BE2C (cell line): ENCODE measurements at regions not wholly inside any gene's neighbourhood (a gene's known extent, or its start where the extent isn't known, plus 50 kb on each side); places are given as distances from the start of the nearest gene placed in this dataset.

Source experiments
- DNase-seq: peaks from one replicate; pipeline ENCODE4 v3.0.0-alpha.2; 2020
- H3K27me3 ChIP-seq: fragments of 250-450 bp; sonication (Bioruptor Pico); 2 replicates; pipeline ENCODE4 v1.5.1; 2020; ENCODE audit warnings: mild to moderate bottlenecking
- H3K36me3 ChIP-seq: fragments of 250-450 bp; sonication (Bioruptor Pico); 2 replicates; pipeline ENCODE4 v1.5.1; 2020; ENCODE audit warnings: mild to moderate bottlenecking
- H3K4me1 ChIP-seq: fragments of 250-450 bp; sonication (Bioruptor Pico); 2 replicates; pipeline ENCODE4 v1.5.1; 2020
- H3K4me3 ChIP-seq: 2 replicates; pipeline ENCODE4 v1.5.1; 2011; ENCODE audit warnings: low read depth, low read length
- H3K9me3 ChIP-seq: fragments of 250-450 bp; sonication (Bioruptor Pico); 2 replicates; pipeline ENCODE4 v1.5.1; 2020
- TF ChIP-seq, protein P1 (sequence below): IDR thresholded peaks from 2 replicates; pipeline ENCODE4 v1.5.1; 2012; ENCODE audit warnings: mild to moderate bottlenecking, low read depth, low read length

DNA sequence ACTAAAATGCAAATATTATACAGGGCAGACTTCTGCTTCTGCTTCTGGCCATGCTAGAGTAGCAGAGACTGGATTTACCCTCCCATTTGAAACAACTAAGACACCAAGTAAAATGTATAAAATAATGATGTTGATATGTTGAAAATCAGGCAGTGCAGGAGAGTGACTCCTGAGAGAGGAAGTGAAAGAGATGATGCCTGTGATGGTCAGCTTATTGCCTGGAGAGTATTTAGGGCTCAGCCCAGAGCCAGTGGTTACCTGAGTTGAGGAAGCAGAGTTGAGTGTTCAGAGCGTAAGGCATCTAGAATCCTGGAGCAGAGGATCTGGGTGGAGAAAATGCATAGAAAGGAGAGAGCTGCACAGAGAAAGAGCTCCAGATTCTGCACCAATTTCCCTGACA lies 131.8 kb upstream of the C14orf180 start:
- H3K4me3 ChIP-seq: no peak overlapping the region
- H3K36me3 ChIP-seq: no peaks in the 10 kb centered on the region
- TF ChIP-seq, protein P1, sequence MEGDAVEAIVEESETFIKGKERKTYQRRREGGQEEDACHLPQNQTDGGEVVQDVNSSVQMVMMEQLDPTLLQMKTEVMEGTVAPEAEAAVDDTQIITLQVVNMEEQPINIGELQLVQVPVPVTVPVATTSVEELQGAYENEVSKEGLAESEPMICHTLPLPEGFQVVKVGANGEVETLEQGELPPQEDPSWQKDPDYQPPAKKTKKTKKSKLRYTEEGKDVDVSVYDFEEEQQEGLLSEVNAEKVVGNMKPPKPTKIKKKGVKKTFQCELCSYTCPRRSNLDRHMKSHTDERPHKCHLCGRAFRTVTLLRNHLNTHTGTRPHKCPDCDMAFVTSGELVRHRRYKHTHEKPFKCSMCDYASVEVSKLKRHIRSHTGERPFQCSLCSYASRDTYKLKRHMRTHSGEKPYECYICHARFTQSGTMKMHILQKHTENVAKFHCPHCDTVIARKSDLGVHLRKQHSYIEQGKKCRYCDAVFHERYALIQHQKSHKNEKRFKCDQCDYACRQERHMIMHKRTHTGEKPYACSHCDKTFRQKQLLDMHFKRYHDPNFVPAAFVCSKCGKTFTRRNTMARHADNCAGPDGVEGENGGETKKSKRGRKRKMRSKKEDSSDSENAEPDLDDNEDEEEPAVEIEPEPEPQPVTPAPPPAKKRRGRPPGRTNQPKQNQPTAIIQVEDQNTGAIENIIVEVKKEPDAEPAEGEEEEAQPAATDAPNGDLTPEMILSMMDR: no peak
- H3K9me3 ChIP-seq: no peaks in the 10 kb centered on the region
- H3K27me3 ChIP-seq: no peaks in the 10 kb centered on the region
- 0 out of 2 replicates have a peak, but pooled peaks cover 4% of the 10 kb centered on the region for H3K4me1 ChIP-seq
- no peak for DNase-seq

DNA sequence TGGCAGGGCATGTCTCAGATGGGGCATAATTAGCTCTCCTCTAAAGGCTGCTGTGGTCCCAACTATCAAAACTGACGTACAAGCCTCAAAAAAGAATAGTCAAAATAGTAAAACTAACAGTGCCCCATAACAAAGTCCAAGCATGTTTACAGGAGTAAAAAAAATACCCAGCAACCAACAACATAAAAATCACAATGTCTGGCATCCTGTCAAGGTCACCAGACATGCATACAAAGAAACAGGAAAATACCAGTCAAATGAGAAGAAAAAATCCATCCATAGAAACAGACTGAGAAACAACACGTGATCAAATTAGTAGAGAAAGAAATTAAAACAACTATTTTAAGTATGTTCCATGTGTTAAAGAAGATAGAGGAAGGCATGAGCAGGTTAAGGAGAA lies 131.2 kb upstream of the C14orf180 start:
- no peaks in the 10 kb centered on the region for H3K27me3 ChIP-seq
- TF ChIP-seq, protein P1: no peak
- DNase-seq: no peak

DNA sequence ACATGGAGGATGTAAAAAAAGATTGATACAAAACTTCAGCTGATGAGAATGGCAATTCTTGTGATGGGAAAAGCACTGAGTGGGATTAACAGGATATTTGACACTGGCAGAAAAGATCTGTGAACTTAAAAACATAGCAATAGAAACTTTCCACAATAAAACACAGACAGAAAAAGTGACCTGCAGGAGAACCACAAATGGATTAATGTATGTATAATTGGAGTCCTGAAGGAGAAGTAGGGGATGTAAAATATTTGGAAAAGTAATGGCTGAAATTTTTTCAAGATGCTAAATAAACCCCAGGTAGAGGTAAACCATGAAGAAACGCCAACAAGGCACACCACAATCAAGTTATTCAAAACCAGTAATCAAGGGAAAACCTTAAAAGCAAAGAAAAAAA lies 130.8 kb upstream of the C14orf180 start:
- TF ChIP-seq, protein P1: no peak
- Histone ChIP-seq H3K9me3 (no peaks in the 10 kb centered on the region), H3K4me1 (0 out of 2 replicates have a peak, but pooled peaks cover 2% of the 10 kb centered on the region), H3K27me3 (no peaks in the 10 kb centered on the region), H3K36me3 (no peaks in the 10 kb centered on the region), H3K4me3 (no peak overlapping the region)
- no peak for DNase-seq

More for the DNA sequence above, 131.2 kb upstream of the C14orf180 start:
- Histone ChIP-seq H3K4me3 (no peak overlapping the region), H3K9me3 (no peaks in the 10 kb centered on the region), H3K4me1 (0 out of 2 replicates have a peak, but pooled peaks cover 4% of the 10 kb centered on the region), H3K36me3 (no peaks in the 10 kb centered on the region)

DNA sequence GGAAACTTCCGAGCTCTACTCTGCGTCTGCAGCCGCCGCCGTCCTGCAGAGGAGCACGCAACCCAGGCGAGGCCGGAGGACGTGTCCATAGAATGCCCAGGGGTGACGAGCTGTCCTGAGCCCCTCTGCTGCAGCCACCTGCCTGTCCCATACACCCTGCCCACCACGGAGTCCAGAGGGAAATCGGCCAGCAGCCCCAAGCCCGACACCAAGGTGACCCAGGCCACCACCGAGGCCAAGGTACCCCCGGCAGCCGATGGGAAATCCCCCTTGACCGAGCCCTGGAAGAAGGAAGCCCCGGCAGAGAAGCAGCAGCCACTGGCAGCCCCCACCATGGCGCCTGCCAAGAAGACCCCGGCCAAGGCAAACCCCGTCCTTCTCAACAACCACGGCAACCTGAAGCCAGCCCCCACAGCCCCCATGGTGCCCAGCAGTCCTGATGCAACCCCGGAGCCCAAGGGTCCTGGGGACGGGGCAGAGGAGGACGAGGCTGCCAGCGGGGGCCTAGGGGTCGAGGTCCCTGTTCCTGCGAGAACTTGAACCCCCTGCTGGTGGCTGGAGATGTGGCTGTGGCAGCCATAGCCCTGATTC lies 128.7 kb upstream of the C14orf180 start:
- Histone ChIP-seq H3K36me3 (no peaks in the 10 kb centered on the region), H3K4me3 (no peak overlapping the region), H3K9me3 (no peaks in the 10 kb centered on the region), H3K27me3 (no peaks in the 10 kb centered on the region), H3K4me1 (no peaks in the 10 kb centered on the region)
- no peak for DNase-seq
- TF ChIP-seq, protein P1: no peak

DNA sequence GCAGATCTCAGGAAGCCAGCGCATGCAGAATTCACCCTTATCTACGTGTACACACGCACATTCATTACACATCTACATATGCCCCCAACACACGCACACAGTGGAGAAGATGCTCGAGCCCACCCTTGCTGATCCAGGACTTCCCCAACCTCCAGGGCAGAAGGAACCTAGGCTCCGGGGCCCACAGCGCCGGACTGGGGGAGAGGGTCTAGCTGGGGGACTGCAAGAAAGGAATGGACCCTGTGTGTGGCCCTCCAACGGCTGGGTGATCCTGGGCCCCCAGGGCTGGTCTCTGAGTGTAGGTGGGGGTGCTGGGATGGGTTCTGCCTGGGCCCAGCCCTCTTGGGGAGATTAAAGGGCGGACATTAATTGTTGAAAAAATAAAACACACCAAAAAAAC lies 128.1 kb upstream of the C14orf180 start:
- H3K27me3 ChIP-seq: no peaks in the 10 kb centered on the region
- DNase-seq: no peak
- H3K36me3 ChIP-seq: no peaks in the 10 kb centered on the region
- no peak overlapping the region for H3K4me3 ChIP-seq
- TF ChIP-seq, protein P1: no peak
- H3K4me1 ChIP-seq: no peaks in the 10 kb centered on the region
- no peaks in the 10 kb centered on the region; the same call in 1 of the 2 replicates for H3K9me3 ChIP-seq

DNA sequence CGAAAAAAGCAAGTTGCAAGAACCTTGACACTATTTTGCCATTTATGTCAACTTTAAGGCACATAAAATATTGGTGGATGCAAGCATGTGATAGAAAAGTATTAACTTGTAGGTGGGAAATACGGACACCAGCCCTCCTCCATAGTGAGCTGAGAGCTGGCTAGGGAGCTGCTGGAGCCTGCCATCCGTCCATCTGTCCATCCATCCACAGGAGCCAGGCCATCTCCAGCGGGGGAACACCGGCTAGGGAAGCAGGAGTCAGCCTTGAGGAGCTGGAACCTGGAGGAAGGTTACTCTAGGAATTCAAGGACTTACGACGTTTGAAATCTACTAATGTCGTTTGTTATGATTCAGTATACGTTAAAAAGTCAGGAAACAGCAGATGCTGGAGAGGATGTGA lies 120.7 kb upstream of the C14orf180 start:
- H3K27me3 ChIP-seq: no peaks in the 10 kb centered on the region; the same call in 1 of the 2 replicates
- H3K4me1 ChIP-seq: no peaks in the 10 kb centered on the region
- DNase-seq: no peak
- H3K36me3 ChIP-seq: no peaks in the 10 kb centered on the region
- no peaks in the 10 kb centered on the region; the same call in 1 of the 2 replicates for H3K9me3 ChIP-seq
- TF ChIP-seq, protein P1: no peak
- H3K4me3 ChIP-seq: no peak overlapping the region
